Right lobe of liver (tissue), 6 donors: ENCODE measurements at regions not wholly inside any gene's neighbourhood (a gene's known extent, or its start where the extent isn't known, plus 50 kb on each side); places are given as distances from the start of the nearest gene placed in this dataset.

Source experiments
- ATAC-seq, 4 donors: fragments of 200-7000 bp; cut with Tn5 transposase; one replicate each; pipeline ENCODE4 v1.9.1; 2020; ENCODE audit warnings: mild to moderate bottlenecking in 4 of 4, moderate library complexity in 4 of 4
- DNase-seq, 3 donors: peaks; one replicate each; pipeline ENCODE4 v3.0.0-alpha.2; 2020
- H3K27ac ChIP-seq, 3 donors: fragments of 200-600 bp; one replicate each; pipeline ENCODE4 v1.8.0; 2022
- H3K27me3 ChIP-seq, 2 donors: fragments of 200-600 bp; one replicate each; pipeline ENCODE4 v1.8.0; 2022
- H3K36me3 ChIP-seq, 4 donors: fragments of 200-600 bp; sonication (generic) in 1 of 4; one replicate each; pipeline versions ENCODE4 v1.5.1 to v1.8.0; 2017 to 2022; ENCODE audit warnings: control low read depth in 1 of 4
- H3K4me1 ChIP-seq, 4 donors: fragments of 200-600 bp; sonication (generic) in 1 of 4; one replicate each; pipeline versions ENCODE4 v1.5.1 to v1.8.0; 2017 to 2022; ENCODE audit warnings: control low read depth in 1 of 4
- H3K4me3 ChIP-seq, 3 donors: fragments of 200-600 bp; one replicate each; pipeline ENCODE4 v1.8.0; 2022
- H3K9me3 ChIP-seq, 4 donors: fragments of 200-600 bp; sonication (generic) in 1 of 4; one replicate each; pipeline versions ENCODE4 v1.5.1 to v1.8.0; 2017 to 2022; ENCODE audit warnings: control low read depth in 1 of 4
- POLR2A ChIP-seq: fragments of 450-650 bp; IDR thresholded peaks from one replicate; pipeline ENCODE4 v1.6.1; 2017; ENCODE audit warnings: antibody characterized with exemption, mild to moderate bottlenecking
- WGBS: methylation state at CpG from one replicate; pipeline ENCODE4 v1.1.6; 2018; ENCODE audit warnings: low coverage, low lambda C conversion rate; ENCODE audit not compliant: insufficient coverage; ENCODE audit errors: missing lambda C conversion rate; 5-methylcytosine and 5-hydroxymethylcytosine counted together
- intact Hi-C, 2 donors: fragments of 100-400 bp; cut with DNase I; formaldehyde crosslinking; loops; one replicate each; pipeline versions ENCODE4 v1.11.2 to v1.14.1; 2022
- TF ChIP-seq, protein P1 (sequence below), 4 donors: fragments of 200-600 bp in 3 of 4; fragments of 450-650 bp in 1 of 4; IDR thresholded peaks; one replicate each; pipeline versions ENCODE4 v1.5.1 to v1.8.0; 2016 to 2022; ENCODE audit warnings: antibody characterized with exemption in 4 of 4, mild to moderate bottlenecking in 2 of 4
- donor health status: DM: no; HTN: yes; CAD: no.
- donor health status: DM: no; HTN: no; CAD: no.
- donor health status: DM: no; HTN: no; CAD: no.
- donor health status: DM: no; HTN: yes; CAD: no.
- donor health status: DM: no; HTN: yes; CAD: no.

DNA sequence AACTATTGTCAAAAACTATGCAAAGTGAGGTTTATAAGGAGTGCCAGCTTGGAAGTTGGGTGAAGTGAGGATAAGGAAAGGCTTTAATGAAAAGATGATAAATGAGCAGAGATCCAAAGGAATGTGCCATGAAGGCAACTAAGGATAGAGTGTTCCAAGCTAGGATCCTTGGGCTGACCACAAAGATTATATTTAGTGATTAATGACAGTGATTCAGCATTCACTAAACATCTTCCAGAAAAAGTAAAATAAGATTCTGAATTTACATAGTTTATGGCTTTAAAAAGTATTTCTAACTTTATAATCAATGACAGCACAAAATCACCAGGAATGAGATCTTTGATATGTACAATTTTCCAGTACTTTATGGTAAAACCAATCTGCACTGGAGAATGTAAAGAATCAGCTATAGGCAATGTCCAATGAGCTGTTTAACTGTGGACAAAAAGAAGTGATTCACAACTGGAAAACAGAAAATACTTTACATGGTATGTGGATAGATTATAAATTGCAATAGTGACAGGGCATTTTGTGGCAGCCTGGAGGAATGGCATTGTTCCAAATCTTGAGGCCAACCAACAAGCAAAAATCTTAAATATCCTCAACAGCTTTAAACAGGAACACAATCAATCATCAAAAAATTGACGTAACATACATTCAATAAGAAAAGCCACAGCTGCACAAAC lies 91.2 kb upstream of the KCTD3 start:
- no peak overlapping the region for H3K27ac ChIP-seq
- no peaks in the 10 kb centered on the region for H3K9me3 ChIP-seq
- ATAC-seq = no peak
- DNase-seq = no peak
- no peak for TF ChIP-seq POLR2A
- TF ChIP-seq, protein P1, sequence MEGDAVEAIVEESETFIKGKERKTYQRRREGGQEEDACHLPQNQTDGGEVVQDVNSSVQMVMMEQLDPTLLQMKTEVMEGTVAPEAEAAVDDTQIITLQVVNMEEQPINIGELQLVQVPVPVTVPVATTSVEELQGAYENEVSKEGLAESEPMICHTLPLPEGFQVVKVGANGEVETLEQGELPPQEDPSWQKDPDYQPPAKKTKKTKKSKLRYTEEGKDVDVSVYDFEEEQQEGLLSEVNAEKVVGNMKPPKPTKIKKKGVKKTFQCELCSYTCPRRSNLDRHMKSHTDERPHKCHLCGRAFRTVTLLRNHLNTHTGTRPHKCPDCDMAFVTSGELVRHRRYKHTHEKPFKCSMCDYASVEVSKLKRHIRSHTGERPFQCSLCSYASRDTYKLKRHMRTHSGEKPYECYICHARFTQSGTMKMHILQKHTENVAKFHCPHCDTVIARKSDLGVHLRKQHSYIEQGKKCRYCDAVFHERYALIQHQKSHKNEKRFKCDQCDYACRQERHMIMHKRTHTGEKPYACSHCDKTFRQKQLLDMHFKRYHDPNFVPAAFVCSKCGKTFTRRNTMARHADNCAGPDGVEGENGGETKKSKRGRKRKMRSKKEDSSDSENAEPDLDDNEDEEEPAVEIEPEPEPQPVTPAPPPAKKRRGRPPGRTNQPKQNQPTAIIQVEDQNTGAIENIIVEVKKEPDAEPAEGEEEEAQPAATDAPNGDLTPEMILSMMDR (IDR thresholded peaks at IDR 0.05) = no peak
- 56% methylated on average over 1 of the region's 1 CpG for WGBS
- H3K4me1 ChIP-seq = no peaks in the 10 kb centered on the region
- H3K4me3 ChIP-seq = no peak overlapping the region
- no peaks in the 10 kb centered on the region for H3K27me3 ChIP-seq
- intact Hi-C loops = no loop called here
- no peaks in the 10 kb centered on the region for H3K36me3 ChIP-seq

DNA sequence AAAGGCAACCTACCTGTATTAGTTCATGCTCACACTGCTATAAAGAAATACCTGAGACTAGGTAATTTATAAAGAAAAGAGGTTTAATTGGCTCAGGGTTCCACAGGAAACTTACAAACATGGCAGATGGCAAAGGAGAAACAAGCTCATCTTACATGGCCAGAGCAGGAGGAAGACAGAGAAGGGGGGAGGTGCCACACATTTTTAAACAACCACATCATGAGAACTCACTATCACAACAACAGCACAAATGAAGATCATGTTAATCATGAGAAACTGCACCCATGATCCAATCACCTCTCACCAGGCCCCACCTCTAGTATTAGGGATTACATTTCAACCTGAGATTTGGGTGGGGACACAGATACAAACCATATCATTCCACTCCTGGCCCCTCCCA lies 90.6 kb upstream of the KCTD3 start:
- TF ChIP-seq POLR2A = no peak
- TF ChIP-seq, protein P1 (IDR thresholded peaks at IDR 0.05) = no peak
- no peaks in the 10 kb centered on the region for H3K9me3 ChIP-seq
- H3K4me1 ChIP-seq = no peaks in the 10 kb centered on the region
- H3K36me3 ChIP-seq = no peaks in the 10 kb centered on the region
- intact Hi-C loops = no loop called here
- DNase-seq = no peak
- no peak for ATAC-seq
- no peaks in the 10 kb centered on the region for H3K27me3 ChIP-seq
- no peak overlapping the region for H3K27ac ChIP-seq
- no peak overlapping the region for H3K4me3 ChIP-seq

GRCh38 chr1:215477632-215478031 lies 89.5 kb upstream of the KCTD3 start:
- no peaks in the 10 kb centered on the region for H3K27me3 ChIP-seq
- TF ChIP-seq POLR2A = no peak
- ATAC-seq (no peak), DNase-seq (no peak)
- H3K27ac ChIP-seq = no peak overlapping the region
- no peaks in the 10 kb centered on the region for H3K4me1 ChIP-seq
- no peak overlapping the region for H3K4me3 ChIP-seq
- H3K9me3 ChIP-seq = no peaks in the 10 kb centered on the region
- intact Hi-C loops = no loop called here
- no peaks in the 10 kb centered on the region for H3K36me3 ChIP-seq

GRCh38 chr1:215479567-215479966 lies 87.5 kb upstream of the KCTD3 start:
- intact Hi-C loops = no loop called here
- DNase-seq (no peak), ATAC-seq (no peak)
- TF ChIP-seq, protein P1 (IDR thresholded peaks at IDR 0.05) = no peak
- TF ChIP-seq POLR2A = no peak
- Histone ChIP-seq H3K27me3 (no peaks in the 10 kb centered on the region), H3K36me3 (no peaks in the 10 kb centered on the region), H3K27ac (no peak overlapping the region), H3K4me3 (no peak overlapping the region), H3K4me1 (no peaks in the 10 kb centered on the region), H3K9me3 (no peaks in the 10 kb centered on the region)

- Histone ChIP-seq H3K27me3 (no peaks in the 10 kb centered on the region), H3K4me1 (no peaks in the 10 kb centered on the region), H3K9me3 (no peaks in the 10 kb centered on the region), H3K27ac (no peak overlapping the region), H3K36me3 (no peaks in the 10 kb centered on the region), H3K4me3 (no peak overlapping the region)
- intact Hi-C loops = no loop called here
- WGBS = 41% methylated on average over 2 of the region's 2 CpGs
- ATAC-seq (no peak), DNase-seq (no peak)
- TF ChIP-seq, protein P1 (IDR thresholded peaks at IDR 0.05) = no peak
- no peak for TF ChIP-seq POLR2A
These were observed 85.0 kb upstream of the KCTD3 start for GRCh38 chr1:215482079-215482478.
